Smooth muscle cell (in vitro differentiated cells): ENCODE measurements at regions not wholly inside any gene's neighbourhood (a gene's known extent, or its start where the extent isn't known, plus 50 kb on each side); places are given as distances from the start of the nearest gene placed in this dataset.

ENCODE experiments used
- DNase-seq: peaks from one replicate; lab custom pipeline; 2025; ENCODE audit not compliant: unreplicated experiment; lab: John Stamatoyannopoulos, UW
- H2AFZ ChIP-seq: fragments of 200-600 bp; sonication (generic); 2 replicates; pipeline ENCODE4 v1.6.0; 2016; ENCODE audit warnings: antibody characterized with exemption, low read depth, mild to moderate bottlenecking
- H3F3A ChIP-seq: fragments of 200-600 bp; sonication (generic); 2 replicates; pipeline ENCODE4 v1.6.0; 2017; ENCODE audit warnings: antibody characterized with exemption, low read depth
- H3K27ac ChIP-seq: fragments of 200-600 bp; sonication (generic); 2 replicates; pipeline ENCODE4 v1.5.1; 2016; ENCODE audit warnings: low read depth, mild to moderate bottlenecking
- H3K27me3 ChIP-seq: fragments of 200-600 bp; sonication (generic); 2 replicates; pipeline ENCODE4 v1.6.1; 2016; ENCODE audit warnings: low read depth, mild to moderate bottlenecking
- H3K36me3 ChIP-seq: fragments of 200-600 bp; sonication (generic); 2 replicates; pipeline ENCODE4 v1.5.1; 2016; ENCODE audit warnings: low read depth
- H3K4me1 ChIP-seq: fragments of 200-600 bp; sonication (generic); 2 replicates; pipeline ENCODE4 v1.5.1; 2016; ENCODE audit warnings: low read depth
- H3K4me2 ChIP-seq: fragments of 200-600 bp; sonication (generic); 2 replicates; pipeline ENCODE4 v1.6.0; 2016; ENCODE audit warnings: mild to moderate bottlenecking
- H3K4me3 ChIP-seq: fragments of 200-600 bp; sonication (generic); 2 replicates; pipeline ENCODE4 v1.5.1; 2016; ENCODE audit warnings: mild to moderate bottlenecking
- H3K79me2 ChIP-seq: fragments of 200-600 bp; sonication (generic); 2 replicates; pipeline ENCODE4 v1.6.0; 2016; ENCODE audit warnings: low read depth, mild to moderate bottlenecking
- H3K9ac ChIP-seq: fragments of 200-600 bp; sonication (generic); 2 replicates; pipeline ENCODE4 v1.6.0; 2016; ENCODE audit warnings: low read depth
- H3K9me3 ChIP-seq: fragments of 200-600 bp; sonication (generic); replicated peaks from 2 replicates; pipeline ENCODE4 v1.5.1; 2016; ENCODE audit warnings: low read depth
- H4K20me1 ChIP-seq: fragments of 200-600 bp; sonication (generic); 2 replicates; pipeline ENCODE4 v1.6.0; 2016; ENCODE audit warnings: low read depth
- WGBS: methylation state at CpG from one replicate; pipeline ENCODE4 v1.1.7; 2016; ENCODE audit warnings: low lambda C conversion rate; 5-methylcytosine and 5-hydroxymethylcytosine counted together
- TF ChIP-seq, protein P1 (sequence below): fragments of 200-600 bp; sonication (generic); IDR thresholded peaks from 2 replicates; pipeline ENCODE4 v1.5.1; 2017; ENCODE audit warnings: borderline replicate concordance, mild to moderate bottlenecking, antibody characterized with exemption; ENCODE audit not compliant: insufficient read depth, poor library complexity, severe bottlenecking

DNA sequence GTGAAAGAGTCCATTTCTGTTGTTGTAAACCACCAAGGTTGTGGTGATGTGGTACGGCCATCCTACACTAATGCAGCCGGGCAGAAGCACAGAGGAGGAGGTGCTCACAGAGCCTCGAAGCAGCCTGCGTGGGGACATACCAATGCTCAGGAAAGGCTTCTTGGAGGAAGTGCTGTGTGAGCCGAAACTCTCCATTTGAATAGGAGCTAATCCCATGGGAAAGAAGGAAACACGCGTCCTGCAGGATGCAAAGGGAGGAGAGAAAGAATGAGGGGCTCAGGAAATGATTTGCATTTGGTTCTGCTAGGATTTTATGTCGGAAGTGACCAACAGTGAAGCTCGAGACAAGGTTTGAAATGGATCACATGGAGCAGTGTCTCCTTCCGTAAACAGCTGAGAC is 477.9 kb upstream of the ANKRD30A start:
- no peaks in the 10 kb centered on the region for H3K36me3 ChIP-seq
- no peaks in the 10 kb centered on the region for H4K20me1 ChIP-seq
- TF ChIP-seq, protein P1, sequence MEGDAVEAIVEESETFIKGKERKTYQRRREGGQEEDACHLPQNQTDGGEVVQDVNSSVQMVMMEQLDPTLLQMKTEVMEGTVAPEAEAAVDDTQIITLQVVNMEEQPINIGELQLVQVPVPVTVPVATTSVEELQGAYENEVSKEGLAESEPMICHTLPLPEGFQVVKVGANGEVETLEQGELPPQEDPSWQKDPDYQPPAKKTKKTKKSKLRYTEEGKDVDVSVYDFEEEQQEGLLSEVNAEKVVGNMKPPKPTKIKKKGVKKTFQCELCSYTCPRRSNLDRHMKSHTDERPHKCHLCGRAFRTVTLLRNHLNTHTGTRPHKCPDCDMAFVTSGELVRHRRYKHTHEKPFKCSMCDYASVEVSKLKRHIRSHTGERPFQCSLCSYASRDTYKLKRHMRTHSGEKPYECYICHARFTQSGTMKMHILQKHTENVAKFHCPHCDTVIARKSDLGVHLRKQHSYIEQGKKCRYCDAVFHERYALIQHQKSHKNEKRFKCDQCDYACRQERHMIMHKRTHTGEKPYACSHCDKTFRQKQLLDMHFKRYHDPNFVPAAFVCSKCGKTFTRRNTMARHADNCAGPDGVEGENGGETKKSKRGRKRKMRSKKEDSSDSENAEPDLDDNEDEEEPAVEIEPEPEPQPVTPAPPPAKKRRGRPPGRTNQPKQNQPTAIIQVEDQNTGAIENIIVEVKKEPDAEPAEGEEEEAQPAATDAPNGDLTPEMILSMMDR, result no peak
- no peak overlapping the region for H3K27ac ChIP-seq
- H3K4me3 ChIP-seq, result no peak overlapping the region
- no peaks in the 10 kb centered on the region for H3F3A ChIP-seq
- no peaks in the 10 kb centered on the region for H3K9me3 ChIP-seq
- H3K79me2 ChIP-seq, result no peaks in the 10 kb centered on the region
- no peak overlapping the region for H3K4me2 ChIP-seq
- no peak for DNase-seq
- H3K4me1 ChIP-seq, result no peaks in the 10 kb centered on the region
- 78% methylated on average over 10 of the region's 10 CpGs for WGBS
- H2AFZ ChIP-seq, result no peak overlapping the region
- no peaks in the 10 kb centered on the region for H3K27me3 ChIP-seq
- H3K9ac ChIP-seq, result no peak overlapping the region

DNA sequence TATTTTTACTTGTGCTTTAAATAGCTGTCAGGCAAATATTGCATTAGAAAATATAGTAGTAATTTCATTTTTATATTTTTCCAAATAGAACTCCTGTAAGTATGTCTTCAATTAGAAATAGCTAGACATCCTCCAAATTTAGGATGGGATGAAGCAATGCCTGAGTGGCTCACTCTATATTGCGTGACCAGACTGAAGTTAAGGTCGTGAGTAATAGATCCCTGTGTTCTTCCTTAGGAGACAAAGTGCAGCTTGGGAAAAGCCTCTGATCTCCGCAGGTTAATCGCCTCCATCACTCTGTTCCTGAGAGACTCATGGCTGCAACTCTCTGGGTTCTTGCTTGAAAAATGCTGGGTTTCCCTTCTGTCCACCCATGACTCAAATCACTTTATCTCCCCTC is 484.8 kb upstream of the ANKRD30A start:
- Histone ChIP-seq H3K27me3 (no peaks in the 10 kb centered on the region), H3K79me2 (no peaks in the 10 kb centered on the region), H3K36me3 (no peaks in the 10 kb centered on the region), H3K4me2 (no peak overlapping the region), H3K4me3 (no peak overlapping the region), H3K27ac (no peak overlapping the region), H3F3A (no peaks in the 10 kb centered on the region), H3K9me3 (no peaks in the 10 kb centered on the region), H3K9ac (no peak overlapping the region), H3K4me1 (no peaks in the 10 kb centered on the region), H4K20me1 (no peaks in the 10 kb centered on the region), H2AFZ (no peak overlapping the region)
- WGBS, result 94% methylated on average over 4 of the region's 4 CpGs
- TF ChIP-seq, protein P1, result no peak
- DNase-seq, result no peak

DNA sequence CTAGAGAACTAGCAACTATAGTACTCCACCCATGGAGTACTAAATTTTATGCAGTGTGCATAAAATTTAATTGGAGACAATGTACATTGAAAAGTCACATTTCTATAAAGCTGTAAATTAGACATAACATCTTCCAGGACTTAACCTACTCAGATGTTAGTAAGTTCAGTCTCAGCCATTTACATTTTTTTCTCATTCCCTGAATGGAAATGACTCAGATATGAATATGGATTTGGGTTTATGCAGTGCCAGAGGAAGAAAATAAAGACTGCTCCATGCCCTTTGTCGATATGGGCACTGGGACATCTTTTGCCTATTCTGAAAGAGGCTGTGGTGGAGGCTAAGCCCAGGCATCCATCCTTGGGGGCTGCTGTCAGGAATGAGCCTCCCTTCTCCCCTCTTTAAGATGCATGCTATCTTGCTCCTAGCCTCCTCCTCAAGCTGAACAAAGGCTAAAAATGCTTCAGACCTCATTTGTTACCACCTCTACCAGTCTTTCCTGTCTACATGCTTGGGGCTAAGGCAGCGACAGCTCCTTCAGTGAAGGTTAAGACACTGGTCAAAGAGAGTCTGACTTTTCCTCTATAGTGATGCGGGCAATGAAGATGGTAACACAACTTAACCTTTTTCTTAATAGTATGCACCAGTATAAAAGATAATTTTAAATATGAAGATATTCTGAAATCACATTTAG is 486.8 kb upstream of the ANKRD30A start:
- Histone ChIP-seq H3K27me3 (no peaks in the 10 kb centered on the region), H3F3A (no peaks in the 10 kb centered on the region), H3K4me1 (no peaks in the 10 kb centered on the region), H2AFZ (no peak overlapping the region), H3K9ac (no peak overlapping the region), H4K20me1 (no peaks in the 10 kb centered on the region), H3K9me3 (no peaks in the 10 kb centered on the region), H3K27ac (no peak overlapping the region), H3K4me3 (no peak overlapping the region), H3K36me3 (no peaks in the 10 kb centered on the region), H3K79me2 (no peaks in the 10 kb centered on the region), H3K4me2 (no peak overlapping the region)
- WGBS, result 97% methylated on average over 3 of the region's 3 CpGs
- DNase-seq, result no peak
- TF ChIP-seq, protein P1, result no peak

DNA sequence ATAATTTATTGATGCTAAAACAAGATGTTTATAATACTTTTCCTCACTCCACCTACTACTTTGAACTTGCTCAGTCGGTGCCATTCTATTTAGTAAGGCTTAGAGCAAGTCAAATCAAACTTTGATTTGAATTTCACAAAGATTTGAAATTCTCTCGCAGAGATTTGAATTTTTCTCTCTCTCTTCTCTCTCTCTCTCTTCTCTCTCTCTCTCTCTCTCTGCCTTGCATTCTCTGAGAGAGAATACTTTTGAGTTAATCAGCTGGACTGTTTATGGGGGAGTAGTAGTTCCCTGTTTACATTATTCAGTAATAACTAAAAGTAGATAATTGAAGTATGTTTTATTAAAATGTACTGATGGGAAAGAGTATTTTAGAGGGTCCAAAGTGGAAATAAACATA is 488.5 kb upstream of the ANKRD30A start:
- TF ChIP-seq, protein P1, result no peak
- Histone ChIP-seq H3K4me1 (no peaks in the 10 kb centered on the region), H3K27ac (no peak overlapping the region), H3F3A (no peaks in the 10 kb centered on the region), H3K4me3 (no peak overlapping the region), H3K36me3 (no peaks in the 10 kb centered on the region), H3K9me3 (no peaks in the 10 kb centered on the region), H2AFZ (no peak overlapping the region), H3K9ac (no peak overlapping the region), H4K20me1 (no peaks in the 10 kb centered on the region), H3K27me3 (no peaks in the 10 kb centered on the region), H3K4me2 (no peak overlapping the region), H3K79me2 (no peaks in the 10 kb centered on the region)
- 94% methylated on average over 2 of the region's 2 CpGs for WGBS
- no peak for DNase-seq
